Prostate gland (tissue), 2 donors: ENCODE measurements at regions not wholly inside any gene's neighbourhood (a gene's known extent, or its start where the extent isn't known, plus 50 kb on each side); places are given as distances from the start of the nearest gene placed in this dataset.
A peak's percentile ranks its signal among the peaks of the same experiment; 100 is the strongest.

ENCODE experiments used
- DNase-seq: peaks from one replicate; pipeline ENCODE4 v3.0.0-alpha.2; 2019; ENCODE audit warnings: low spot score
- H3K27ac ChIP-seq, 2 donors: fragments of 200-600 bp; sonication (generic); 2 replicates each; pipeline ENCODE4 v1.5.1; 2017 to 2019
- H3K27me3 ChIP-seq: fragments of 200-600 bp; sonication (generic); replicated peaks from 2 replicates; pipeline ENCODE4 v1.5.1; 2019; ENCODE audit not compliant: insufficient read depth
- H3K36me3 ChIP-seq, 2 donors: fragments of 200-600 bp; sonication (generic); 1 replicate in 1 of 2; 2 replicates in 1 of 2; pipeline versions ENCODE4 v1.5.1 to v1.8.1; 2017 to 2019
- H3K4me1 ChIP-seq: fragments of 200-600 bp; sonication (generic); replicated peaks from 2 replicates; pipeline ENCODE4 v1.5.1; 2019
- H3K4me3 ChIP-seq, 2 donors: fragments of 200-600 bp; sonication (generic); 2 replicates each; pipeline ENCODE4 v1.5.1; 2017 to 2019
- H3K9me3 ChIP-seq: fragments of 200-600 bp; sonication (generic); 2 replicates; pipeline ENCODE4 v1.5.1; 2017
- POLR2A ChIP-seq: fragments of 450-650 bp; IDR thresholded peaks from one replicate; pipeline ENCODE4 v1.6.1; 2016; ENCODE audit warnings: antibody characterized with exemption, mild to moderate bottlenecking
- POLR2AphosphoS5 ChIP-seq: sonication (generic); formaldehyde crosslinking; IDR thresholded peaks from one replicate; pipeline ENCODE4 v1.6.1; 2017; ENCODE audit warnings: antibody characterized with exemption
- WGBS: methylation state at CpG from one replicate; pipeline ENCODE4 v1.1.5; 2018; 5-methylcytosine and 5-hydroxymethylcytosine counted together
- intact Hi-C: fragments of 100-400 bp; cut with DNase I; formaldehyde crosslinking; loops from one replicate; pipeline ENCODE4 v1.14.2; 2022
- TF ChIP-seq, protein P1 (sequence below), 4 experiments: fragments of 200-600 bp in 2 of 4; fragments of 450-650 bp in 2 of 4; sonication (generic) in 2 of 4; IDR thresholded peaks; 1 replicate in 3 of 4; 2 replicates in 1 of 4; pipeline ENCODE4 v1.5.1; 2016 to 2019; ENCODE audit warnings: antibody characterized with exemption in 4 of 4, mild to moderate bottlenecking in 2 of 4, moderate library complexity in 2 of 4

- no peaks in the 10 kb centered on the region for H3K9me3 ChIP-seq
- H3K4me1 ChIP-seq = no peaks in the 10 kb centered on the region
- 87% methylated on average over 7 of the region's 7 CpGs for WGBS
- H3K27me3 ChIP-seq = no peaks in the 10 kb centered on the region
- no peak overlapping the region for H3K27ac ChIP-seq
- DNase-seq = no peak
- H3K36me3 ChIP-seq = no peaks in the 10 kb centered on the region
- no peak overlapping the region for H3K4me3 ChIP-seq
- intact Hi-C loops = loop anchor here (10.0 kb wide), 1 partner anchor 81 kb away; no protein-coding TSS in a partner anchor
- TF ChIP-seq POLR2AphosphoS5 (no peak), POLR2A (no peak)
- TF ChIP-seq, protein P1, sequence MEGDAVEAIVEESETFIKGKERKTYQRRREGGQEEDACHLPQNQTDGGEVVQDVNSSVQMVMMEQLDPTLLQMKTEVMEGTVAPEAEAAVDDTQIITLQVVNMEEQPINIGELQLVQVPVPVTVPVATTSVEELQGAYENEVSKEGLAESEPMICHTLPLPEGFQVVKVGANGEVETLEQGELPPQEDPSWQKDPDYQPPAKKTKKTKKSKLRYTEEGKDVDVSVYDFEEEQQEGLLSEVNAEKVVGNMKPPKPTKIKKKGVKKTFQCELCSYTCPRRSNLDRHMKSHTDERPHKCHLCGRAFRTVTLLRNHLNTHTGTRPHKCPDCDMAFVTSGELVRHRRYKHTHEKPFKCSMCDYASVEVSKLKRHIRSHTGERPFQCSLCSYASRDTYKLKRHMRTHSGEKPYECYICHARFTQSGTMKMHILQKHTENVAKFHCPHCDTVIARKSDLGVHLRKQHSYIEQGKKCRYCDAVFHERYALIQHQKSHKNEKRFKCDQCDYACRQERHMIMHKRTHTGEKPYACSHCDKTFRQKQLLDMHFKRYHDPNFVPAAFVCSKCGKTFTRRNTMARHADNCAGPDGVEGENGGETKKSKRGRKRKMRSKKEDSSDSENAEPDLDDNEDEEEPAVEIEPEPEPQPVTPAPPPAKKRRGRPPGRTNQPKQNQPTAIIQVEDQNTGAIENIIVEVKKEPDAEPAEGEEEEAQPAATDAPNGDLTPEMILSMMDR (IDR thresholded peaks at IDR 0.05) = no peak
Measured at GRCh38 chr4:26065833-26066232, 151.8 kb downstream of the SMIM20 start.

DNA sequence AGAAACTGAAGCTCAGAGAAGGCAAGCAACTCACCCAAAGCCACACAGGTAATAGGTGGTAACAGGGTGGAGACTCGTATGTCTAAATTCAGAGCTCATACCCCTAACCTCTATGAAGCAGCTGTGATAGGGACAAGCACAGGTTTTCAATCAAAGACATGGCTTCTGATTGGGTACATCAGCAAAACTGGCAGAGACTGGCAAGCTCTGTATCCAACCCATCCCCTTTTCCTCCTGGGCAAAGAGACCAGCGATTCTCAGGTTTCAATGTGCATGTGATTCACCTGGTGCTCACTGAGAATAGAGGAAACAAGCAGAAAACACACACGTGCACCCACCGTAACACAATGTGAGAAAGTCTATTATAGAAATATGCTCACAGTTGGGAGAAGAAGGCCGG, 153.0 kb downstream of the SMIM20 start:
- no peaks in the 10 kb centered on the region for H3K36me3 ChIP-seq
- WGBS = 77% methylated on average over 5 of the region's 5 CpGs
- no peak for DNase-seq
- no peak for TF ChIP-seq POLR2A
- TF ChIP-seq, protein P1 (IDR thresholded peaks at IDR 0.05) = no peak
- no peak for TF ChIP-seq POLR2AphosphoS5
- no peaks in the 10 kb centered on the region for H3K27me3 ChIP-seq
- no peaks in the 10 kb centered on the region for H3K4me1 ChIP-seq
- H3K4me3 ChIP-seq = no peak overlapping the region
- intact Hi-C loops = loop anchor here (10.0 kb wide), 1 partner anchor 82 kb away; no protein-coding TSS in a partner anchor
- no peaks in the 10 kb centered on the region for H3K9me3 ChIP-seq
- no peak overlapping the region for H3K27ac ChIP-seq

GRCh38 chr4:26069218-26069617, 155.2 kb downstream of the SMIM20 start:
- H3K27me3 ChIP-seq = no peaks in the 10 kb centered on the region
- H3K4me1 ChIP-seq = no peaks in the 10 kb centered on the region
- no peak overlapping the region for H3K27ac ChIP-seq
- H3K4me3 ChIP-seq = no peak overlapping the region
- intact Hi-C loops = loop anchor here (10.0 kb wide), 1 partner anchor 84 kb away; no protein-coding TSS in a partner anchor
- no peaks in the 10 kb centered on the region for H3K36me3 ChIP-seq
- no peak for DNase-seq
- H3K9me3 ChIP-seq = no peaks in the 10 kb centered on the region
- TF ChIP-seq POLR2A = no peak
- TF ChIP-seq, protein P1 (IDR thresholded peaks at IDR 0.05) = peak in 1 of 4 experiments; percentile 32
- 53% methylated on average over 4 of the region's 4 CpGs for WGBS

DNA sequence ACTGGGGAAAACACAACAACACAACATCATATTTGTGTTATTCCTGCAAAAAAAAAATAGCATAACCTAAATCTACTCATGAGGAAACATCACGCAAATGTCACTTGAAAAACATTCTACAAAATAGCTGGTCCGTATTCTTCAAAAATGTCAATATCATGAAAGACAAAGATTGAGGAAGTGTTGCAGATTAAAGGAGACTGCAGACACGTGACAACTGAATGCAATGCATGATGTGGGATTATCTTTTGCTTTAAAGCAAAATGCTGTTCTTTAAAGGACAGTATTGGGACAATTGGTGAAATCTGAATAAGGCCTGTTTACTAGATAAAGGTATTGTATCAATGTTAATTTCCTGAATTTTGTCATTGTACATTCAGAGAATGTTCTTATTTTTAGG, 157.7 kb downstream of the SMIM20 start:
- Histone ChIP-seq H3K9me3 (no peaks in the 10 kb centered on the region), H3K4me1 (no peaks in the 10 kb centered on the region), H3K27ac (no peak overlapping the region), H3K27me3 (no peaks in the 10 kb centered on the region), H3K4me3 (no peak overlapping the region), H3K36me3 (no peaks in the 10 kb centered on the region)
- intact Hi-C loops = no loop called here
- TF ChIP-seq POLR2A (no peak), POLR2AphosphoS5 (no peak)
- TF ChIP-seq, protein P1 (IDR thresholded peaks at IDR 0.05) = no peak
- no peak for DNase-seq
- 88% methylated on average over 3 of the region's 3 CpGs for WGBS

- intact Hi-C loops = no loop called here
- TF ChIP-seq POLR2A (no peak), POLR2AphosphoS5 (no peak)
- TF ChIP-seq, protein P1 (IDR thresholded peaks at IDR 0.05) = no peak
Measured at GRCh38 chr4:26073886-26074560, 160.0 kb downstream of the SMIM20 start.

More at GRCh38 chr4:26073886-26074560, 160.0 kb downstream of the SMIM20 start:
- Histone ChIP-seq H3K27me3 (no peaks in the 10 kb centered on the region), H3K4me1 (no peaks in the 10 kb centered on the region), H3K9me3 (no peaks in the 10 kb centered on the region), H3K27ac (no peak overlapping the region), H3K4me3 (no peak overlapping the region), H3K36me3 (no peaks in the 10 kb centered on the region)
- DNase-seq = no peak
- 92% methylated on average over 6 of the region's 6 CpGs for WGBS
